K562 (cell line): ENCODE measurements at regions not wholly inside any gene's neighbourhood (a gene's known extent, or its start where the extent isn't known, plus 50 kb on each side); places are given as distances from the start of the nearest gene placed in this dataset.

Source experiments
- ATAC-seq: fragments of 200-7000 bp; cut with Tn5 transposase; 3 replicates; pipeline ENCODE4 v1.9.1; 2020; ENCODE audit warnings: moderate library complexity
- BruUV-seq: library from RNA; stranded (reverse); fragments of 400-500 nt; replicated peaks from 2 replicates; lab custom pipeline; 2021; lab: Mats Ljungman, UMichigan
- CTCF ChIA-PET: fragments of 300-600 bp; formaldehyde crosslinking; extraction: SDS; loops from one replicate; lab custom pipeline; 2021; ENCODE audit warnings: low intra/inter-chr PET ratio; lab: Yijun Ruan, JAX
- POLR2A ChIA-PET: fragments of 300-600, 350-650 bp; sonication (Branson Sonifier 250); formaldehyde crosslinking; extraction: SDS; loops from one replicate; lab custom pipeline; 2021; ENCODE audit warnings: antibody characterized with exemption, inconsistent platforms; lab: Yijun Ruan, JAX
- DNase-seq, 4 experiments: peaks; one replicate each; pipeline versions ENCODE4 v3.0.0 to v3.0.0-alpha.2; 2011 to 2018; ENCODE audit warnings: low spot score in 3 of 4, mixed read lengths in 3 of 4; ENCODE audit errors: extremely low read depth in 1 of 4
- FAIRE-seq: peaks from 2 replicates; lab custom pipeline; 2011; peaks lifted over from hg19 to GRCh38; lab: Jason Lieb, UNC
- H2AFZ ChIP-seq: 2 replicates; pipeline ENCODE4 v1.6.0; 2011; ENCODE audit warnings: low read depth, low read length, control low read depth, inconsistent platforms
- H3K27ac ChIP-seq: fragments of 200-600 bp; 3 replicates; pipeline ENCODE4 v1.8.0; 2011; ENCODE audit warnings: low read depth, mild to moderate bottlenecking, control low read depth, inconsistent platforms, low read length, moderate library complexity, mixed read lengths; ENCODE audit errors: extremely low read depth
- H3K27me3 ChIP-seq, 2 experiments: fragments of 300-600 bp in 1 of 2; 2 replicates in 1 of 2; 3 replicates in 1 of 2; pipeline versions ENCODE4 v1.6.0 to v1.8.0; 2011; ENCODE audit warnings: inconsistent platforms in 2 of 2, low read length in 2 of 2, mild to moderate bottlenecking in 1 of 2, mixed read lengths in 1 of 2, moderate library complexity in 1 of 2; ENCODE audit not compliant: control insufficient read depth in 2 of 2, insufficient read depth in 2 of 2
- H3K36me3 ChIP-seq: fragments of 300-600 bp; 3 replicates; pipeline ENCODE4 v1.8.0; 2011; ENCODE audit warnings: mild to moderate bottlenecking, low read length, inconsistent platforms; ENCODE audit not compliant: control insufficient read depth, insufficient read depth
- H3K4me1 ChIP-seq, 2 experiments: fragments of 200-600 bp in 1 of 2; replicated peaks in 1 of 2; 2 replicates in 1 of 2; 3 replicates in 1 of 2; pipeline versions ENCODE4 v1.5.1 to v1.8.0; 2011; ENCODE audit warnings: inconsistent platforms in 2 of 2, low read length in 2 of 2, mild to moderate bottlenecking in 1 of 2, mixed read lengths in 1 of 2, moderate library complexity in 1 of 2; ENCODE audit not compliant: control insufficient read depth in 2 of 2, insufficient read depth in 2 of 2
- H3K4me2 ChIP-seq: 2 replicates; pipeline ENCODE4 v1.6.1; 2011; ENCODE audit warnings: low read length, control low read depth, inconsistent platforms, mixed read lengths; ENCODE audit not compliant: insufficient read depth
- H3K4me3 ChIP-seq: fragments of 200-600 bp; sonication (generic), shearing (Covaris generic); 2 replicates; pipeline ENCODE4 v1.5.1; 2016; ENCODE audit warnings: control low read depth, inconsistent platforms
- H3K79me2 ChIP-seq: fragments of 200-600 bp; 3 replicates; pipeline ENCODE4 v1.8.0; 2011; ENCODE audit warnings: low read length, inconsistent platforms; ENCODE audit not compliant: control insufficient read depth, insufficient read depth
- H3K9ac ChIP-seq, 2 experiments: 2 replicates each; pipeline versions ENCODE4 v1.6.0 to v1.6.1; 2011; ENCODE audit warnings: low read depth in 2 of 2, low read length in 2 of 2, control low read depth in 1 of 2, inconsistent platforms in 1 of 2, mild to moderate bottlenecking in 1 of 2, mixed read lengths in 1 of 2; ENCODE audit not compliant: insufficient read depth in 1 of 2
- H3K9me1 ChIP-seq: one replicate; pipeline ENCODE4 v1.6.0; 2011; ENCODE audit warnings: inconsistent platforms, mild to moderate bottlenecking, low read length, moderate library complexity; ENCODE audit not compliant: control insufficient read depth, insufficient read depth
- H3K9me3 ChIP-seq: replicated peaks from 2 replicates; pipeline ENCODE4 v1.5.1; 2011; ENCODE audit warnings: low read depth, low read length, inconsistent platforms; ENCODE audit not compliant: control insufficient read depth, insufficient read depth
- H4K20me1 ChIP-seq: replicated peaks from 2 replicates; pipeline ENCODE4 v1.6.1; 2011; ENCODE audit warnings: low read length, inconsistent platforms, mixed read lengths; ENCODE audit not compliant: control insufficient read depth, insufficient read depth
- CEBPG ChIP-seq, 3 experiments: fragments of 200-800 bp in 1 of 3; sonication (Bioruptor generic) in 1 of 3; sonication (generic) in 1 of 3; formaldehyde crosslinking in 1 of 3; IDR thresholded peaks in 2 of 3; conservative IDR thresholded peaks in 1 of 3; 2 replicates each; pipeline versions ENCODE4 v1.6.1 to v1.8.0; 2016 to 2022; ENCODE audit warnings: missing compliant biosample characterization in 2 of 3, missing genetic modification characterization in 2 of 3, mild to moderate bottlenecking in 1 of 3, missing genetic modification reagents in 1 of 3
- ESRRB ChIP-seq: fragments of 250-450 bp; sonication (Bioruptor Pico); IDR thresholded peaks from 2 replicates; pipeline ENCODE4 v1.5.0; 2020; ENCODE audit warnings: mild to moderate bottlenecking, moderate library complexity, borderline replicate concordance
- FUS ChIP-seq: fragments of 200-400 bp; formaldehyde crosslinking; optimal IDR thresholded peaks from 2 replicates; pipeline ENCODE3; 2017; ENCODE audit warnings: low read depth, low read length
- HEY1 ChIP-seq: fragments of 250-450 bp; sonication (Bioruptor Pico); IDR thresholded peaks from 2 replicates; pipeline ENCODE4 v1.5.0; 2020; ENCODE audit warnings: mild to moderate bottlenecking, moderate library complexity, borderline replicate concordance
- MXI1 ChIP-seq: IDR thresholded peaks from 2 replicates; pipeline ENCODE4 v1.6.1; 2011; ENCODE audit warnings: low read depth, mild to moderate bottlenecking, improper control_type of control experiment, low read length
- PBX2 ChIP-seq, 2 experiments: IDR thresholded peaks in 1 of 2; conservative IDR thresholded peaks in 1 of 2; 2 replicates each; pipeline ENCODE4 v1.6.1; 2016; ENCODE audit warnings: low read depth in 2 of 2, mild to moderate bottlenecking in 1 of 2, missing compliant biosample characterization in 1 of 2, missing genetic modification characterization in 1 of 2, moderate library complexity in 1 of 2
- RBM39 ChIP-seq: fragments of 200-400 bp; formaldehyde crosslinking; optimal IDR thresholded peaks from 2 replicates; pipeline ENCODE3; 2018; ENCODE audit warnings: low read depth, low read length
- THRB ChIP-seq: fragments of 450-650 bp; formaldehyde crosslinking; conservative IDR thresholded peaks from 2 replicates; pipeline ENCODE4 v1.4.0; 2022; ENCODE audit warnings: mild to moderate bottlenecking, missing genetic modification characterization
- TRIM24 ChIP-seq, 2 experiments: fragments of 450-650 bp; IDR thresholded peaks; 2 replicates each; pipeline ENCODE4 v1.6.1; 2016
- ZKSCAN1 ChIP-seq: fragments of 150-350 bp; IDR thresholded peaks from 2 replicates; pipeline ENCODE4 v1.6.1; 2016; ENCODE audit warnings: low read depth, low read length
- ZNF583 ChIP-seq: fragments of 250-450 bp; sonication (Bioruptor Pico); IDR thresholded peaks from 2 replicates; pipeline ENCODE4 v1.4.0; 2020
- WGBS: fragments of 100-300 bp; shearing (Covaris generic); methylation state at CpG from one replicate; pipeline ENCODE4 v1.1.6; 2016; ENCODE audit warnings: low coverage, mixed read lengths; ENCODE audit not compliant: insufficient coverage; ENCODE audit errors: missing lambda C conversion rate; 5-methylcytosine and 5-hydroxymethylcytosine counted together
- in situ Hi-C: fragments of 300-500 bp; cut with MboI; formaldehyde crosslinking; loops from 4 replicates; pipeline ENCODE4 v1.15.0; 2018; ENCODE audit warnings: inconsistent platforms, mixed read lengths
- intact Hi-C: fragments of 100-400 bp; cut with micrococcal nuclease; formaldehyde crosslinking; loops from 2 replicates; pipeline ENCODE4 v1.14.2; 2022

- no peaks in the 10 kb centered on the region for H3K79me2 ChIP-seq
These were observed 705.1 kb downstream of the MAT2B start for GRCh38 chr5:164210491-164210890.

More at GRCh38 chr5:164210491-164210890, 705.1 kb downstream of the MAT2B start:
- Histone ChIP-seq H3K27ac (no peak overlapping the region), H3K36me3 (no peaks in the 10 kb centered on the region), H3K4me2 (no peak overlapping the region), H3K9ac (no peak overlapping the region), H2AFZ (no peak overlapping the region), H4K20me1 (no peaks in the 10 kb centered on the region), H3K4me1 (no peaks in the 10 kb centered on the region), H3K4me3 (no peak overlapping the region), H3K9me3 (no peaks in the 10 kb centered on the region), H3K27me3 (no peaks in the 10 kb centered on the region), H3K9me1 (no peaks in the 10 kb centered on the region)
- intact Hi-C loops (no loop called here), in situ Hi-C loops (no loop called here)
- DNase-seq (no peak), ATAC-seq (no peak), FAIRE-seq (no peak)
- ChIA-PET POLR2A (no interaction called here), CTCF (no interaction called here)
- WGBS: 9% methylated on average over 3 of the region's 3 CpGs
- TF ChIP-seq FUS (no peak), TRIM24 (IDR thresholded peaks at IDR 0.05) (no peak), PBX2 (CRISPR knock-in tag; IDR thresholded peaks at IDR 0.05; ENCODE audit: low read depth) (no peak), PBX2 (tag; conservative IDR thresholded peaks at IDR 0.05; ENCODE audit: low read depth) (no peak), THRB (CRISPR knock-in tag) (no peak), CEBPG (CRISPR knock-in tag; IDR thresholded peaks at IDR 0.05) (no peak), CEBPG (tag; conservative IDR thresholded peaks at IDR 0.05 in 1 of 2, IDR thresholded peaks at IDR 0.05 in 1 of 2) (no peak), ESRRB (no peak), HEY1 (CRISPR knock-in tag) (no peak), RBM39 (no peak), ZKSCAN1 (no peak), ZNF583 (CRISPR knock-in tag) (no peak), MXI1 (no peak)
- BruUV-seq: no TSS peak
